VCaP (cell line): ENCODE measurements at regions not wholly inside any gene's neighbourhood (a gene's known extent, or its start where the extent isn't known, plus 50 kb on each side); places are given as distances from the start of the nearest gene placed in this dataset.
A peak's percentile ranks its signal among the peaks of the same experiment; 100 is the strongest.
"Not testable (repeated sequence)": the region's sequence is repeated elsewhere in the genome, so short reads cannot be mapped to it uniquely, and the experiment has no call there.

Experiments used
- H3K27ac ChIP-seq: fragments of 450-650 bp; 2 replicates; pipeline ENCODE4 v1.5.1; 2017
- CTCF ChIP-seq: fragments of 450-650 bp; conservative IDR thresholded peaks from 2 replicates; pipeline ENCODE4 v1.5.1; 2017; ENCODE audit warnings: mild to moderate bottlenecking, moderate library complexity

- no peak for TF ChIP-seq CTCF
- H3K27ac ChIP-seq, result no peak overlapping the region
These were observed 63.3 kb downstream of the HAPSTR1 start for GRCh38 chr16:9154567-9155410.

- no peak overlapping the region for H3K27ac ChIP-seq
- TF ChIP-seq CTCF, result no peak
These were observed 64.4 kb downstream of the HAPSTR1 start for GRCh38 chr16:9155871-9156270.

GRCh38 chr16:9159839-9160550, 68.6 kb downstream of the HAPSTR1 start:
- peak; percentile 81 for TF ChIP-seq CTCF
- H3K27ac ChIP-seq, result no peak overlapping the region

GRCh38 chr16:9160551-9160911, 69.1 kb downstream of the HAPSTR1 start:
- no peak for TF ChIP-seq CTCF
- H3K27ac ChIP-seq, result no peak overlapping the region

GRCh38 chr16:9165681-9166080, 74.2 kb downstream of the HAPSTR1 start:
- no peak overlapping the region for H3K27ac ChIP-seq
- TF ChIP-seq CTCF, result no peak

- H3K27ac ChIP-seq, result not testable (repeated sequence)
These were observed 75.0 kb downstream of the HAPSTR1 start for GRCh38 chr16:9166326-9166993.

GRCh38 chr16:9169094-9169493, 77.7 kb downstream of the HAPSTR1 start:
- no peak overlapping the region for H3K27ac ChIP-seq
- TF ChIP-seq CTCF, result no peak

GRCh38 chr16:9170470-9170869, 79.0 kb downstream of the HAPSTR1 start:
- no peak for TF ChIP-seq CTCF
- H3K27ac ChIP-seq, result no peak overlapping the region
